Cardiac muscle cell (in vitro differentiated cells and primary cell): ENCODE measurements at regions not wholly inside any gene's neighbourhood (a gene's known extent, or its start where the extent isn't known, plus 50 kb on each side); places are given as distances from the start of the nearest gene placed in this dataset.
A peak's percentile ranks its signal among the peaks of the same experiment; 100 is the strongest.
"Not testable (repeated sequence)": the region's sequence is repeated elsewhere in the genome, so short reads cannot be mapped to it uniquely, and the experiment has no call there.

Experiments used
- DNase-seq, 2 donors: peaks; one replicate each; pipeline versions ENCODE4 v3.0.0 to v3.0.0-alpha.2; 2010 to 2017; ENCODE audit warnings: low read depth in 1 of 2, low spot score in 1 of 2
- H3K27ac ChIP-seq: fragments of 200-600 bp; sonication (generic); 2 replicates; pipeline ENCODE4 v1.5.1; 2016
- H3K27me3 ChIP-seq: fragments of 200-600 bp; sonication (generic); 2 replicates; pipeline ENCODE4 v1.6.0; 2016; ENCODE audit warnings: control low read depth
- H3K36me3 ChIP-seq: fragments of 200-600 bp; sonication (generic); 2 replicates; pipeline ENCODE4 v1.5.1; 2016; ENCODE audit warnings: control low read depth
- H3K4me1 ChIP-seq: fragments of 200-600 bp; sonication (generic); 2 replicates; pipeline ENCODE4 v1.8.1; 2017; ENCODE audit warnings: low read depth, mild to moderate bottlenecking, mixed run types
- H3K4me3 ChIP-seq: fragments of 200-600 bp; sonication (generic); 2 replicates; pipeline ENCODE4 v1.5.1; 2016; ENCODE audit warnings: mild to moderate bottlenecking
- H3K9me3 ChIP-seq: fragments of 200-600 bp; sonication (generic); 2 replicates; pipeline ENCODE4 v1.5.1; 2017; ENCODE audit warnings: low read depth, mild to moderate bottlenecking, control low read depth
- TF ChIP-seq, protein P1 (sequence below): IDR thresholded peaks from 2 replicates; pipeline ENCODE4 v1.5.1; 2012; ENCODE audit warnings: low read depth, mild to moderate bottlenecking, low read length

GRCh38 chr12:8373744-8374143, 82.0 kb upstream of the CLEC6A start:
- not testable (repeated sequence) for H3K9me3 ChIP-seq, H3K4me1 ChIP-seq, H3K4me3 ChIP-seq, H3K27ac ChIP-seq, H3K27me3 ChIP-seq, H3K36me3 ChIP-seq
- peak; percentile 5 to 35 for DNase-seq
- TF ChIP-seq, protein P1, sequence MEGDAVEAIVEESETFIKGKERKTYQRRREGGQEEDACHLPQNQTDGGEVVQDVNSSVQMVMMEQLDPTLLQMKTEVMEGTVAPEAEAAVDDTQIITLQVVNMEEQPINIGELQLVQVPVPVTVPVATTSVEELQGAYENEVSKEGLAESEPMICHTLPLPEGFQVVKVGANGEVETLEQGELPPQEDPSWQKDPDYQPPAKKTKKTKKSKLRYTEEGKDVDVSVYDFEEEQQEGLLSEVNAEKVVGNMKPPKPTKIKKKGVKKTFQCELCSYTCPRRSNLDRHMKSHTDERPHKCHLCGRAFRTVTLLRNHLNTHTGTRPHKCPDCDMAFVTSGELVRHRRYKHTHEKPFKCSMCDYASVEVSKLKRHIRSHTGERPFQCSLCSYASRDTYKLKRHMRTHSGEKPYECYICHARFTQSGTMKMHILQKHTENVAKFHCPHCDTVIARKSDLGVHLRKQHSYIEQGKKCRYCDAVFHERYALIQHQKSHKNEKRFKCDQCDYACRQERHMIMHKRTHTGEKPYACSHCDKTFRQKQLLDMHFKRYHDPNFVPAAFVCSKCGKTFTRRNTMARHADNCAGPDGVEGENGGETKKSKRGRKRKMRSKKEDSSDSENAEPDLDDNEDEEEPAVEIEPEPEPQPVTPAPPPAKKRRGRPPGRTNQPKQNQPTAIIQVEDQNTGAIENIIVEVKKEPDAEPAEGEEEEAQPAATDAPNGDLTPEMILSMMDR: peak; percentile 25

- H3K36me3 ChIP-seq, H3K27ac ChIP-seq, H3K4me3 ChIP-seq, H3K4me1 ChIP-seq, DNase-seq, H3K27me3 ChIP-seq, H3K9me3 ChIP-seq: not testable (repeated sequence)
Observed at GRCh38 chr12:8375122-8375521, 80.6 kb upstream of the CLEC6A start.

- H3K9me3 ChIP-seq, H3K27ac ChIP-seq, DNase-seq, H3K27me3 ChIP-seq, H3K4me1 ChIP-seq, H3K36me3 ChIP-seq, H3K4me3 ChIP-seq: not testable (repeated sequence)
Observed at GRCh38 chr12:8377756-8378155, 78.0 kb upstream of the CLEC6A start.

- not testable (repeated sequence) for H3K4me1 ChIP-seq, H3K27me3 ChIP-seq, H3K9me3 ChIP-seq, DNase-seq, H3K27ac ChIP-seq, H3K36me3 ChIP-seq, H3K4me3 ChIP-seq
Observed at GRCh38 chr12:8382556-8382955, 73.2 kb upstream of the CLEC6A start.

GRCh38 chr12:8384686-8385085, 71.1 kb upstream of the CLEC6A start:
- H3K27ac ChIP-seq, H3K27me3 ChIP-seq, H3K36me3 ChIP-seq, H3K9me3 ChIP-seq, H3K4me3 ChIP-seq, H3K4me1 ChIP-seq, DNase-seq: not testable (repeated sequence)

DNA sequence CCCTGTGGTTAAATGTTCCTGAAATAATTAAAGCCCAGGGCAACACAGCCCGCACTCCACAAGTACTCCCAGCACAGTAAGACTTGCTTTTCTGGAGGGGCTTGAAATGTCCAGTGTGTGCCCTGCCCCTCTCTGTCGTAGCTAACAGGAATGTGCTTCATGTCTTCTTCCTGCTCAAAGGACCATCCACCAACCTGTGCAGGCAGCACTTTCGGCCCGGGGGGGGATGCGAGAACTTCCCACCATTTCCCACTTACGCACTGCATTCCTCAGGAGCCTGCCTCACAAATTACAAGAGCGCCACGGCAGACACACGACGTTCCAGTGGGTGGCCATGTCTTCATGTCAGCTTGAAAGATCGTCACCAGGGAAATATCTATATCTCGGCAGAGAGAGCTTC, 70.3 kb upstream of the CLEC6A start:
- not testable (repeated sequence) for H3K27ac ChIP-seq, H3K27me3 ChIP-seq, H3K4me1 ChIP-seq, H3K9me3 ChIP-seq, DNase-seq, H3K36me3 ChIP-seq, H3K4me3 ChIP-seq

DNA sequence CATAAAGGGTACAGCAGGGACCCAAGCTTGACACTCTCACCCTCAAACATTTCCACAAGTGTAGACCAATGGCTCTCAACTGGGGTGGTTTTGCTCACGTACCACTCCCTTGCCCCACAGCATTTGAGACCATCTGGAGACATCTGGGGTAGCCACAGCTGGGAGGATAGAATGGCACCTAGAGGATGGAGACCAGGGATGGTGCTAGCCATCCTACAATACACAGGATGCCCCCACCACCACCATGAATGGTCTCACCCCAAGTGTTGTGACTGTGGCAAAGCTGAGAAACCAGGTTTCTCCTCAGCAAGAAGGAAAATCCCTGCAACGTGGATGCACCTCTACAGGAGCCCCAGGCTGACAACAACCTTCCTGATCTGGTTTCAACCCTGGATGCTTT, 69.1 kb upstream of the CLEC6A start:
- not testable (repeated sequence) for H3K27ac ChIP-seq, DNase-seq, H3K27me3 ChIP-seq, H3K9me3 ChIP-seq, H3K4me1 ChIP-seq, H3K4me3 ChIP-seq, H3K36me3 ChIP-seq

DNA sequence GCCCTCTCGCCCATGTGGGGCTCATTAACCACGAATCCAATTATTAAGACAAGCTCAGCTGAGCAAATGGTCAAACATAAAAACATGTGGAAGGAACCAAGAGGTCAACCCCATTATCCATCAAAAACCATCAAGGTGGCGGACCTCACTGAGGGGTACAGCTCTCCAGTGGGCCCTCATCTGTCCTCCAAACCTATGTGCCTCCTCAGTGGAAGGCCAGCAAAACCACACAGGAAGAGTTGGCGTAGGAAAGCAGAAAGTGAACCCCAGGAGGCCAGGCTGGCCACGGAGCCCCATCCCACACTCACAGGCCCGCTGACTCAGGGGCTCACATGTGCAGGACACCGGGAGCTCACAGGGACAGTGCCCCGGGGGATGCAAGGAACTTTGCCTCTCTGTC, 66.5 kb upstream of the CLEC6A start:
- H3K9me3 ChIP-seq, H3K36me3 ChIP-seq, H3K4me3 ChIP-seq, H3K27ac ChIP-seq, H3K27me3 ChIP-seq, H3K4me1 ChIP-seq, DNase-seq: not testable (repeated sequence)

GRCh38 chr12:8390001-8390777, 65.6 kb upstream of the CLEC6A start:
- H3K36me3 ChIP-seq, H3K27ac ChIP-seq, H3K27me3 ChIP-seq, H3K4me1 ChIP-seq, H3K9me3 ChIP-seq: not testable (repeated sequence)
- TF ChIP-seq, protein P1: peak; percentile 44
- H3K4me3 ChIP-seq: peak overlapping the region; percentile 24
- peak; percentile 32 to 34 for DNase-seq
